Stimulated activated naive CD8-positive, alpha-beta T cell treated with anti-CD3 and anti-CD28 coated beads, Interleukin-15, amount 100 ng/mL, for 72 hours (primary cell): ENCODE measurements at regions not wholly inside any gene's neighbourhood (a gene's known extent, or its start where the extent isn't known, plus 50 kb on each side); places are given as distances from the start of the nearest gene placed in this dataset.
"Not testable (repeated sequence)": the region's sequence is repeated elsewhere in the genome, so short reads cannot be mapped to it uniquely, and the experiment has no call there.

Experiments
- ATAC-seq: fragments of 150-1000 bp; cut with Tn5 transposase; 2 replicates; pipeline ENCODE4 v1.10.0; 2021; ENCODE audit warnings: mild to moderate bottlenecking, moderate library complexity
- DNase-seq, 2 donors: peaks; one replicate each; pipeline ENCODE4 v3.0.0; 2021 to 2022
- H3K27ac Mint-ChIP-seq, 2 donors: one replicate each; pipeline ENCODE4 v1.8.0; 2022; ENCODE audit warnings: mild to moderate bottlenecking in 2 of 2, mixed read lengths in 2 of 2, moderate library complexity in 2 of 2
- H3K27me3 Mint-ChIP-seq: one replicate; pipeline ENCODE4 v1.8.0; 2022; ENCODE audit warnings: mixed read lengths
- H3K4me1 Mint-ChIP-seq: one replicate; pipeline ENCODE4 v1.8.0; 2022; ENCODE audit warnings: mild to moderate bottlenecking, mixed read lengths
- H3K4me3 Mint-ChIP-seq, 2 donors: one replicate each; pipeline ENCODE4 v1.8.0; 2022; ENCODE audit warnings: mild to moderate bottlenecking in 2 of 2, mixed read lengths in 2 of 2, moderate library complexity in 1 of 2
- H3K9me3 Mint-ChIP-seq, 2 donors: one replicate each; pipeline ENCODE4 v1.8.0; 2022; ENCODE audit warnings: mixed read lengths in 2 of 2

DNA sequence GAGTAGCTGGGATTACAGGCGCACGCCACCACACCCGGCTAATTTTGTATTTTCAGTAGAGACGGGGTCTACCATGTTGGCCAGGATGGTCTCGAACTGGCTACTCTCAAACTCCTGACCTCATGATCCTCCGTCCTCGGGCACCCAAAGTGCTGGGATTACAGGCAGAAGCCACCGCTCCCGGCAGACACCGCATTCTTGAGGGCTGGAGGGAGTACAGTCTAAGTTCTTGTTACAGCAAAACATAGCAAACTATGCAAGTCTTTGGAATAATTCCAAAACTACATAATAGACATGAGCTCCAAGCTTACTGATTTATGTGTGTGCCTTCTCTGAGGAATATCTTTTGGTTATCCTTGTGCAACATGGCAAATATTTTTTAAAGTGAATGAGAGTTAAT lies 299.1 kb upstream of the ZNF658 start:
- not testable (repeated sequence) for H3K27me3 Mint-ChIP-seq, H3K9me3 Mint-ChIP-seq, DNase-seq, H3K4me3 Mint-ChIP-seq, ATAC-seq, H3K27ac Mint-ChIP-seq, H3K4me1 Mint-ChIP-seq

DNA sequence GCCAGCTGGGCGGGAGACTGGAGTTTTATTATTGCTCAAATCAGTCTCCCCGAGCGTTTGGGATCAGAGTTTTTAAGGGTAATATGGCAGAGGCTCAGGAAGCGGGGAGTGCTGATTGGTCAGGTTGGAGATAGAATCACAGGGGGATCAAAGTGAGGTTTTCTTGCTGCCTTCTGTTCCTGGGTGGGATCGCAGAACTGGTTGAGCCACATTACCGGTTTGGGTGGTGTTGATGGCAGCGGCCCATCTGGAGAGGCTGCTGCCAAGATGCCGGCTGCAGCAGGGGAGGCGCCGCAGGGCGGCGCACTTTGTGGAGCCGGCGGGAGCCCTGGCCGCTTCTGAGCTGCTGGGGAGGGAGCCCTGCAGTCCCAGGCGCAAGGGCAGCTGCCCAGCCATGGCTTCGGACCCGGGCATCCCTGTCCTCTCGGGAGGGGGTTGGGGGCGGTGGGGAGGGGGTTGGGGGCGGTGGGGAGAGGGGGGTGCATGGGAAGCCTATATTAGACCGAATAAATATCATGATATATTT lies 268.9 kb upstream of the ZNF658 start:
- DNase-seq, ATAC-seq, H3K27me3 Mint-ChIP-seq, H3K9me3 Mint-ChIP-seq, H3K4me3 Mint-ChIP-seq, H3K27ac Mint-ChIP-seq, H3K4me1 Mint-ChIP-seq: not testable (repeated sequence)

DNA sequence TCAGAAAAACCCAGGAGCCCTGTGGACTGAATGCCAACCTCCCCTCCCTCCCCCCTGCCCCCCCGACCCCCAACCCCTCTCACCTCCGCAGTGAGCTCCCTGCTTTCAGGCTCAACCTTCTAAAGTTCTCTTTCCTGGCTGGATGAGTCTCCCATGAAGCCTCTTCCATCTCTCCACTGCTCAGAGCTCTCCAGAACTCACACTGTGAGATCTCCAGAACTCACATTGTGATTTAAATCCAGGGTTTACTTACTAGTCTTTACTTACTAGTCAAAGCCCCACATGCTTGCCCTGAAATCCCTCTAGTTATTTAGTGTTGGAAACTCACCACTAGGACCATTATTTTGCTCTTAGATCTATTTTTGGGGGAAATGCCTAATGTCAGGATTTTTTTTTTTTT lies 252.8 kb upstream of the ZNF658 start:
- H3K27ac Mint-ChIP-seq, ATAC-seq, H3K4me3 Mint-ChIP-seq, DNase-seq, H3K9me3 Mint-ChIP-seq, H3K4me1 Mint-ChIP-seq, H3K27me3 Mint-ChIP-seq: not testable (repeated sequence)

DNA sequence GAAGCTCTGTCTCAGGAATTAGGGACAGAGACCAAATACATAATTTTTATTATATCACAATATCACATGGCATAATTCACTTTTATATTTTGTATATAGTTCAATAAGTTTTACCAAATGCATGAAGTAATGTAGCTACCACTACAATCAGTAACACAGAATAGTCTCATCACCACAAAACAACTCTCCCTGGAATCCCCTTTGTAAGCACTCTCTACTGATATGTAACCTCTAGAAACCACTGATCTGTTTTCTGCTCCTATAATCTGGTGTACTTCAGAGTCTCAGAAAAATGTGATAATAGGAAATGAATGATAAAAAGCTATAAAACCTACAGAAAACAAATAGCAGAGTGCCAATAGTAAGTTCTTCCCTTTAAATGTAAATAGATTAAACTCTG lies 210.3 kb upstream of the ZNF658 start:
- H3K4me3 Mint-ChIP-seq, H3K27ac Mint-ChIP-seq: not testable (repeated sequence)

DNA sequence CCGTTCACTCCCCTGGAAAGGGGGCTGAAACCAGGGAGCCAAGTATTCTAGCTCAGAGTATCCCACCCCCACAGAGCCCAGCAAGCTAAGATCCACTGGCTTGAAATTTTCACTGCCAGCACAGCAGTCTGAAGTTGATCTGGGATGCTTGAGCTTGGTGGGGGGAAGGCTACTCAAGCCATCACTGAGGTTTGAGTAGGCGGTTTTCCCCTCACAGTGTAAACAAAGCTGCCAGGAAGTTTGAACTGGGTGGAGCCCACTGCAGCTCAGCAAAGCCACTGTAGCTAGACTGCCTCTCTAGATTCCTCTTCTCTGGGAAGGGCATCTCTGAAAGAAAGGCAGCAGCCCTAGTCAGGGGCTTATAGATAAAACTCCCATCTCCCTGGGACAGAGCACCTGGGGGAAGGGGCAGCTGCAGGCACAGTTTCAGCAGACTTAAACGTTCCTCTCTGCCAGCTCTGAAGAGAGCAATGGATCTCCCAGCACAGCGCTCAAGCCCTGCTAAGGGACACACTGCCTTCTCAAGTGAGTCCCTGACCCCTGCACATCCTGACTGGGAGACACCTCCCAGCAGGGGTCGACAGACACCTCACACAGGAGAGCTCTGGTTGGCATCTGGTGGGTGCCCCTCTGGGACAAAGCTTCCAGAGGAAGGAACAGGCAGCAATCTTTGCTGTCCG lies 204.8 kb upstream of the ZNF658 start:
- DNase-seq, H3K27me3 Mint-ChIP-seq, H3K4me3 Mint-ChIP-seq, H3K4me1 Mint-ChIP-seq, H3K27ac Mint-ChIP-seq, H3K9me3 Mint-ChIP-seq: not testable (repeated sequence)
- peak; percentile 63 for ATAC-seq

More for the DNA sequence above, 210.3 kb upstream of the ZNF658 start:
- not testable (repeated sequence) for H3K27me3 Mint-ChIP-seq, ATAC-seq, DNase-seq, H3K4me1 Mint-ChIP-seq, H3K9me3 Mint-ChIP-seq

DNA sequence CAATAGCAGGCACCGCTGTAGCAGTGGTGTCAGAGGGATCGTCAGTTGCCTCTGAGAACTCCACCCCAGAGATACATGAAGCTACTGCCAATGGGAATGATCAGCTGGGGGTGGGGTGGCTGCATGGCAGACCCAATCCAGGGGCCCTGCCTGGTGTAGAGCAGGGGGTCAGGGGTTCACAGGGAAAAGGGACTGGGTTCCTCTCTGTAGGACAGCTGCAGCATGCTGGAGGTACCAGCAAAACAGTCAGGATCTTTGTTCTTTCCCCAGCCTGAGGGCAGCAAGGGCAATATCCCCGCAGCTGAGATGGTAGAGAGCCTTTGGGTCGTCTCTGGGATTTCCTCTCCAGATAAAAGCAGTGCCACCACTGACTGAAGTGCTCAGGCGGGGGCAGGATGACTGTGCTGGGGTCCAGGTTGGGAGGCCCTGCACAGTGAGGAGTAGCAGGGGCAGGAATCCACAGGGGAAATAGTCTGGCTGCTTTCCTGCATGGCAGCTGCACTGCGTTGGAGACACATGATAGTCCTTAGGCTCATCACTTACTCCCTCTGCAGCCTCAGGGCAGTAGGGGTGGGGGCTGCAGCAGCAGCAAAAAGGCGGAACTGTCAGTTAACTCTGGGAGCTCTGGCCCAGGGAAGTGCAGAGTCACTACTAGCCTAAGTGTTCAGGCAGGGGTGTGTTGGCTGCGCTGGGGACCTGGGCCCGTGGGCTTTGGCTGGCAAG lies 203.0 kb upstream of the ZNF658 start:
- H3K4me1 Mint-ChIP-seq, H3K4me3 Mint-ChIP-seq, H3K9me3 Mint-ChIP-seq, H3K27me3 Mint-ChIP-seq, DNase-seq, H3K27ac Mint-ChIP-seq: not testable (repeated sequence)
- peak; percentile 39 for ATAC-seq

DNA sequence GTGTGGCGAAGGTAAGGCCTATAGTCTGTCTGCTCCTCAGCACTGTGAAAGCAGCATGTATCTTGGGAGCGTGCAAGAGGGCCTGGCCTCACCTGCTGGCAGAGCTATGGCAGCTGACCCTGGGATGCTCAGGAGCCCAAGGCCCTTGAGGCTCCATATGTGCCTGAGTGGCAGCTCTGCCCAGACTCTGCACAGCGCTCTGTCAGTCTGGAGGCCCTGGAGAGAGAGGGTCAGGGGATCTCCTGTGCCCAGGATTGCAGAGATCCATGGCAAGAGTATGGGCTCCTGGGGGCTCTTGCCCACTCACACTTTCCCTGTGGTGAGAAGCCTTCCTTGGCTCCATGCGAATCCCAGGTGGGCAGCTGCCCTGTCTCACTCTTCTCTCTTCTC lies 202.5 kb upstream of the ZNF658 start:
- H3K9me3 Mint-ChIP-seq, H3K27me3 Mint-ChIP-seq, DNase-seq, H3K4me3 Mint-ChIP-seq, H3K27ac Mint-ChIP-seq, H3K4me1 Mint-ChIP-seq: not testable (repeated sequence)
- peak; percentile 54 for ATAC-seq

DNA sequence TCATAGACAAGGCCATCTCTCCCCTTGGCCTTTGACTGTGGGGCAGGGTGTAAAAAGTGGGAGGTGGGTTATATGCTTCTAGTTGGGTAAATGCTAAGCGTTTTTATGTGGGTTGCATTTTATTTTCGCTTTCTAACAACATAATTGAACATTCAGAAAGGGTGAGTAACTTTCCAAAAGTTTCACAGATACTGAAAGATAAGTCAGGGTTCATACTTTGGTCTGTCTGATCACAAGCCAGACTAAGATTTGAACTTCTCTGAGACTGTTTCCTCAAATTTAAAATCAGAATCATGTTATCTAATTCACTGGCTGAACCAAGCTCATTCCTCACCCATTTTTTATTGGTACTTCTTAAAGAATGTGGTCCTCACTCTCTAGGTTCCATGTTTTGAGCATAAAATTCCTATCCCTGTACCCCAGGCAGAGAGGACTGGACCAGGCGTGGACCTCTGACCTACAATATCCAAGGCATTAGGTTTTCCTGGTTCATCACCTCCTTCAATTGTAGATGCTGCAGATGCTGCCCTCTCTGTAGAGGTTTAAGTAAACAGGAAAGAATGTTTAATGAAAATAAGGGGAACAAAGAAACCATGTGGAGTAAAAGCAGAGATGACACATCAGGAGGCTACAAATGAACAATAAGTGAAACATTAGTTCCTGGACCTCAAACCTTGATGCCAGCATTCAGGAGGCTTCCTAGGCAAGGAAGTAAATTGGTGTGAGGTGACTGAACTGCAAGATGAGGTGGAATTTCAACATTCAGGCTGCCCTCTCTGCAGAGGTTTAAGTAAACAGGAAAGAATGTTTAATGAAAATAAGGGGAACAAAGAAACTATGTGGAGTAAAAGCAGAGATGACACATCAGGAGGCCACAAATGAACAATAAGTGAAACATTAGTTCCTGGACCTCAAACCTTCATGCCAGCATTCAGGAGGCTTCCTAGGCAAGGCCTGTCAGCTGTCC lies 198.8 kb upstream of the ZNF658 start:
- H3K27ac Mint-ChIP-seq, H3K4me3 Mint-ChIP-seq, H3K9me3 Mint-ChIP-seq, H3K27me3 Mint-ChIP-seq, ATAC-seq, H3K4me1 Mint-ChIP-seq, DNase-seq: not testable (repeated sequence)

DNA sequence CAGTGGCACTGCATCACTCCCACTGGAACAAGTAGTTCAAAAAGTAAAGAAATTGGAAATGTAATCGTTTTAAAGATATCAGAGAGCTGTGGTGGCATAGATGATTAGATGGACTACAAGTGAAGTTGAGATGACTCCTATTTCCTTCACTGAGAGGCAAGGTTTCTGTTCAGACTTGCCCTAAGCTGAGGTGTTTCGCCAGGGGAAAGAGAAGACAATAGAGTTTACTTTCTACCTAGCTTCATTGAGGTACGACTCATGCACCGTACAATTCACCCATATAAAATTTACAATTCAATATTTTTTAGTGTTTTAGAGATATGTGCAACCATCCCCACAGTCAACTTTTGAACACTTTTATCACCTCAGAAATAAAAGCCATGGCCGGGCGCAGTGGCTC lies 189.0 kb upstream of the ZNF658 start:
- H3K27ac Mint-ChIP-seq, ATAC-seq, H3K4me1 Mint-ChIP-seq, DNase-seq, H3K27me3 Mint-ChIP-seq, H3K4me3 Mint-ChIP-seq, H3K9me3 Mint-ChIP-seq: not testable (repeated sequence)

DNA sequence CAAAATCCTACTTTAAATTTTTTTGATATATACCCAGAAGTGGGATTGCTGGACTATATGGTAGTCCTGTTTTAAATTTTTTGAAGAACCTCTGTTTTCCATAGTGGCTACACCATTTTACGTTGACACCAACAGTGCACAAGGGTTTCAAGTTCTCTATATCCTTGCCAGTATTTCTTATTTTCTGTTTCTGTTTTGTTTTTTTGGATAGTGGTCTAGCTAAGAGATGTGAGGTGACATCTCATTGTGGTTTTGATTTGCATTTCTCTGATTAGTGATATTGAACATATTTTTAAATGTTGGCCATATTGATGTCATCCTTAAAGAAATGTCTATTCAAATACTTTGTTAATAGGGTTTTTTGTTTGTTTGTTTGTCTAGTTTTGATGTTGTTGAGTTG lies 187.7 kb upstream of the ZNF658 start:
- H3K27me3 Mint-ChIP-seq, H3K4me3 Mint-ChIP-seq, H3K27ac Mint-ChIP-seq, H3K4me1 Mint-ChIP-seq, ATAC-seq, H3K9me3 Mint-ChIP-seq, DNase-seq: not testable (repeated sequence)

DNA sequence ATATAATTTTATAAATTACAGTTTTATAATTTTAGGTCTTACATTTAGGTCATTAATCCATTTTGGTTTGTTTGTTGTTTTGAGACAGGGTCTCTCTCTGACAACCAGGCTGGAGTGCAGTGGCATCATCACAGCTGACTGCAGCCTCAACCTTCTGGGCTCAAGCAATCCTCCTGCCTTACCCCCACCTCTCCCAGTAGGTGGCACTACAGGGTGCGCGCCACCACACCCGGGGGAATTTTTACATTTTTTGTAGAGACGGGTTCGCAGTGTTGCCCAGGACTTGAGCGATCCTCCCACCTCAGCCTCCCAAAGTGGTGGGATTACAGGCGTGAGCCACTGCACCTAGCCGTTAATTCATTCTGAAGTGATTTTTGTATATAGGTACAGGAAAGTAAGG lies 187.0 kb upstream of the ZNF658 start:
- not testable (repeated sequence) for H3K27ac Mint-ChIP-seq, H3K27me3 Mint-ChIP-seq, H3K9me3 Mint-ChIP-seq, H3K4me3 Mint-ChIP-seq, H3K4me1 Mint-ChIP-seq, ATAC-seq, DNase-seq

DNA sequence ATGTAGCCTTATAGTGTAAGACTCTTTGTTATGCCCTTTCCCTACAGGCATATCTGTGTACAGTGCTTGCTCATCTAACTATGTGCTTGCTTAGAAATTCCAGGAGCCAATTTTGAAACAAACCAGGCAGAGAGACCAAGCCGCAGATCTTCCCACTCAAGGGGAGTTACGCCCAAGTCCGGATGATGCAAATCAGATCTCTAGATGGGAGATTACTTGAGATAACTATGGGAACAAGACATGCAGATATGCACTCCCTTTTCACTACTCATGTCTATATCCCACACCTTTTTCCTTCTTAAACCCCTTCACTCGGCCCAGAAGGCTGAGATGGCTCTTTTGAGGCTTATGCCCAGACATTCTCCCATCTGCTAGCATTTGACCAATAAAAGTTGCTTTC lies 179.7 kb upstream of the ZNF658 start:
- H3K27me3 Mint-ChIP-seq, H3K4me3 Mint-ChIP-seq, H3K27ac Mint-ChIP-seq, H3K4me1 Mint-ChIP-seq, DNase-seq, H3K9me3 Mint-ChIP-seq, ATAC-seq: not testable (repeated sequence)

DNA sequence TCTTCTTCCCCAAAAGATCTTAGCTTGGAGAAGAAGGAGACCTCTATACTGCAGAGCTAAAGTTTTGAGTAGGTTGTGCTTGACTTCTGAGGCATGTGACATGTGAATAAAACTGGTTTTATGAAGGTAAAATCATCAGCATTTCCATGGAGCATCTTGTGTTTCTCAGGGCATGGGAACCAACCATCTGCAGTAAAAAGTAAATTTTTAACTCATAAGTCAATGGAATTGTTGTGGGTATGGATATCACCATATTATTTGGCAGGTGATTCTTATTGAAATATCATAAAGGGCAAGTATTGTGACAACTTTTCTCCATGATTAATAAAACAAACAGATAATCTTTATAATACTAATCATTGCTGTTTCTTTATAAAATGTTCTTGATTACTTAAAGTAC lies 173.0 kb upstream of the ZNF658 start:
- H3K27ac Mint-ChIP-seq, ATAC-seq: not testable (repeated sequence)

DNA sequence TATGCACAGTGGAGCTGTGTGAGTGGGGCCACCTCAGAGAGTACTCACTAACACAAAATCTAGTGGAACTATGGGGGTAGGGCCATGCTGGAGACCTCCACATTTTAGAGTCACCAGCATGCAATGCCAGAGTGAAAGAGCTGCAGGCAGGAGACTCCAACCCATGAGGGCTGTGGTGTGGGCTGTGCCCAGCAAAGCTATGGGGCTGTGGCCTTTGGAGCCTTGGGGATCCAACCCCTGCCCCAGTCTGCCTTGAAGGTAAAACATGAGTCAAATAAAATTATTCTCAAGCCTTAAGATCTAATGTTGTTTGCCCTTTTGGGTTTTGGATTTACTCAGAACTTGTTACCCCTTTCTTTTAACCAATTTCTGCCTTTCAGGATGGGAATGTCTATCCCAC lies 163.8 kb upstream of the ZNF658 start:
- H3K27ac Mint-ChIP-seq, H3K27me3 Mint-ChIP-seq, H3K4me3 Mint-ChIP-seq, ATAC-seq, H3K9me3 Mint-ChIP-seq, H3K4me1 Mint-ChIP-seq: not testable (repeated sequence)
- DNase-seq = peak in 1 of 2 donors; percentile 1

More for the DNA sequence above, 173.0 kb upstream of the ZNF658 start:
- H3K4me3 Mint-ChIP-seq, DNase-seq, H3K27me3 Mint-ChIP-seq, H3K9me3 Mint-ChIP-seq, H3K4me1 Mint-ChIP-seq: not testable (repeated sequence)

DNA sequence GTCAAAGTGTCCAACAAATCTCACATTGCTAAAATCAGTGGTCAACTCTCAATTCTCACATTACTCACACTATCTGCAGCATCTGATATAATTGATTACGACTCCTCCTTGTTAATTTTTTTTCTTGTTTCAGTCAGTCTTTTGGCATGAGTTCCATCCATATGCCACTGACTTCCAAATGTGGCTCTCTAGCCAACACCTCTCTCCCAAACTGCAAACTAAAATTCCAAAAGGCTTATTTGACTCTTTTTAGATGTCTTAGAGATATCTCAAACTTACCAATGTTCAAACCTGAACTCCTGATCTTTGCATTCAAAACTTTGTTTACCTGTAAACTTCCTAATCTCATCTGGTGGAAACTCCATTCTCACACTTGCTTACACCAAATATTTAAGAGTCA lies 162.1 kb upstream of the ZNF658 start:
- not testable (repeated sequence) for ATAC-seq, H3K27me3 Mint-ChIP-seq, DNase-seq, H3K9me3 Mint-ChIP-seq, H3K27ac Mint-ChIP-seq, H3K4me1 Mint-ChIP-seq, H3K4me3 Mint-ChIP-seq
